ENCODE measurements at regions not wholly inside any gene's neighbourhood (a gene's known extent, or its start where the extent isn't known, plus 50 kb on each side); places are given as distances from the start of the nearest gene placed in this dataset.

GRCh38 chr7:24082826-24083225 lies 201.2 kb upstream of the NPY start:
- no peaks in the 10 kb centered on the region for H3K27me3 Mint-ChIP-seq (ENCODE audit: unreplicated experiment)
- peaks cover 10% of the 10 kb centered on the region for H3K9me3 Mint-ChIP-seq (ENCODE audit: unreplicated experiment)
- no peak for DNase-seq (ENCODE audit: extremely low spot score, unreplicated experiment)
- no peaks in the 10 kb centered on the region for H3K36me3 Mint-ChIP-seq (ENCODE audit: unreplicated experiment)
- no peak overlapping the region for H3K27ac Mint-ChIP-seq (ENCODE audit: unreplicated experiment)
- no peak for TF ChIP-seq CTCF (IDR thresholded peaks at IDR 0.05)
- no peak overlapping the region for H3K4me3 Mint-ChIP-seq (ENCODE audit: unreplicated experiment)
- no peaks in the 10 kb centered on the region for H3K4me1 Mint-ChIP-seq (ENCODE audit: unreplicated experiment)

- Mint-ChIP-seq H3K4me1 (ENCODE audit: unreplicated experiment) (no peaks in the 10 kb centered on the region), H3K9me3 (ENCODE audit: unreplicated experiment) (peaks cover 20% of the 10 kb centered on the region), H3K27me3 (ENCODE audit: unreplicated experiment) (no peaks in the 10 kb centered on the region), H3K36me3 (ENCODE audit: unreplicated experiment) (no peaks in the 10 kb centered on the region), H3K4me3 (ENCODE audit: unreplicated experiment) (no peak overlapping the region), H3K27ac (ENCODE audit: unreplicated experiment) (no peak overlapping the region)
- no peak for TF ChIP-seq CTCF (IDR thresholded peaks at IDR 0.05)
- DNase-seq (ENCODE audit: extremely low spot score, unreplicated experiment), result no peak
Measured at GRCh38 chr7:24102988-24103387, 181.0 kb upstream of the NPY start.

GRCh38 chr7:24108906-24109376 lies 175.0 kb upstream of the NPY start:
- Mint-ChIP-seq H3K4me1 (ENCODE audit: unreplicated experiment) (no peaks in the 10 kb centered on the region), H3K9me3 (ENCODE audit: unreplicated experiment) (no peaks in the 10 kb centered on the region), H3K27ac (ENCODE audit: unreplicated experiment) (no peak overlapping the region), H3K36me3 (ENCODE audit: unreplicated experiment) (no peaks in the 10 kb centered on the region), H3K4me3 (ENCODE audit: unreplicated experiment) (no peak overlapping the region), H3K27me3 (ENCODE audit: unreplicated experiment) (peaks cover 5% of the 10 kb centered on the region)
- no peak for DNase-seq (ENCODE audit: extremely low spot score, unreplicated experiment)
- no peak for TF ChIP-seq CTCF (IDR thresholded peaks at IDR 0.05)

GRCh38 chr7:24110056-24110455 lies 173.9 kb upstream of the NPY start:
- Mint-ChIP-seq H3K36me3 (ENCODE audit: unreplicated experiment) (no peaks in the 10 kb centered on the region), H3K27me3 (ENCODE audit: unreplicated experiment) (peaks cover 5% of the 10 kb centered on the region), H3K4me3 (ENCODE audit: unreplicated experiment) (no peak overlapping the region), H3K9me3 (ENCODE audit: unreplicated experiment) (no peaks in the 10 kb centered on the region), H3K4me1 (ENCODE audit: unreplicated experiment) (no peaks in the 10 kb centered on the region), H3K27ac (ENCODE audit: unreplicated experiment) (no peak overlapping the region)
- TF ChIP-seq CTCF (IDR thresholded peaks at IDR 0.05), result no peak
- DNase-seq (ENCODE audit: extremely low spot score, unreplicated experiment), result no peak

GRCh38 chr7:24113506-24113905 lies 170.5 kb upstream of the NPY start:
- TF ChIP-seq CTCF (IDR thresholded peaks at IDR 0.05), result no peak
- DNase-seq (ENCODE audit: extremely low spot score, unreplicated experiment), result no peak
- no peaks in the 10 kb centered on the region for H3K27me3 Mint-ChIP-seq (ENCODE audit: unreplicated experiment)
- H3K36me3 Mint-ChIP-seq (ENCODE audit: unreplicated experiment), result no peaks in the 10 kb centered on the region
- no peaks in the 10 kb centered on the region for H3K9me3 Mint-ChIP-seq (ENCODE audit: unreplicated experiment)
- no peak overlapping the region for H3K4me3 Mint-ChIP-seq (ENCODE audit: unreplicated experiment)
- no peaks in the 10 kb centered on the region for H3K4me1 Mint-ChIP-seq (ENCODE audit: unreplicated experiment)
- no peak overlapping the region for H3K27ac Mint-ChIP-seq (ENCODE audit: unreplicated experiment)

All from osteocyte (in vitro differentiated cells).